PC-3 (cell line): ENCODE measurements at regions not wholly inside any gene's neighbourhood (a gene's known extent, or its start where the extent isn't known, plus 50 kb on each side); places are given as distances from the start of the nearest gene placed in this dataset.

Experiments used
- EZH2phosphoT487 ChIP-seq: fragments of 300-600 bp; sonication (generic); IDR thresholded peaks from 2 replicates; pipeline ENCODE4 v1.6.1; 2018; ENCODE audit warnings: mild to moderate bottlenecking, antibody characterized with exemption, low read length, borderline replicate concordance
- TF ChIP-seq, protein P1 (sequence below): fragments of 300-600 bp; sonication (generic); conservative IDR thresholded peaks from 2 replicates; pipeline ENCODE4 v1.5.1; 2017; ENCODE audit warnings: antibody characterized with exemption, low read depth, mild to moderate bottlenecking, low read length

DNA sequence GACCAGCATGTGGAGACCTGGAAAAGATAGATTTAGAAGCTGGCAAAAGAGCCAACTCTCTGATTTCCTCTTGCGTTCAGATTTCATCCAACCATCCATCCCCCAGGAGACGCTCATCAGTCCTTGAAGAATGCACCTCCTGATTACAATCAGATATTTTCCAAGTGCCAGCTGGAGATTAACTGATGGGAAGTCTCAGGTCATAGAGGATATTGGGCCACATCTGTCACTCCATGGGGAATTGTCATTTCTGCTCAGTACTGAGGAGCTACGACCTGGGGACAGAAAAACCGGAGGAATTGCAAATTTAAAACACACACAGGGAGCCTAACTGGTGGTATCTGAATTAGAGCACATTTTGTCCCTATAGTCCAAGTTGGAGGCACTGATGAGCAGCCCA is 496.2 kb upstream of the SULF2 start:
- TF ChIP-seq, protein P1, sequence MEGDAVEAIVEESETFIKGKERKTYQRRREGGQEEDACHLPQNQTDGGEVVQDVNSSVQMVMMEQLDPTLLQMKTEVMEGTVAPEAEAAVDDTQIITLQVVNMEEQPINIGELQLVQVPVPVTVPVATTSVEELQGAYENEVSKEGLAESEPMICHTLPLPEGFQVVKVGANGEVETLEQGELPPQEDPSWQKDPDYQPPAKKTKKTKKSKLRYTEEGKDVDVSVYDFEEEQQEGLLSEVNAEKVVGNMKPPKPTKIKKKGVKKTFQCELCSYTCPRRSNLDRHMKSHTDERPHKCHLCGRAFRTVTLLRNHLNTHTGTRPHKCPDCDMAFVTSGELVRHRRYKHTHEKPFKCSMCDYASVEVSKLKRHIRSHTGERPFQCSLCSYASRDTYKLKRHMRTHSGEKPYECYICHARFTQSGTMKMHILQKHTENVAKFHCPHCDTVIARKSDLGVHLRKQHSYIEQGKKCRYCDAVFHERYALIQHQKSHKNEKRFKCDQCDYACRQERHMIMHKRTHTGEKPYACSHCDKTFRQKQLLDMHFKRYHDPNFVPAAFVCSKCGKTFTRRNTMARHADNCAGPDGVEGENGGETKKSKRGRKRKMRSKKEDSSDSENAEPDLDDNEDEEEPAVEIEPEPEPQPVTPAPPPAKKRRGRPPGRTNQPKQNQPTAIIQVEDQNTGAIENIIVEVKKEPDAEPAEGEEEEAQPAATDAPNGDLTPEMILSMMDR = no peak
- TF ChIP-seq EZH2phosphoT487 = no peak
